ENCODE measurements at regions not wholly inside any gene's neighbourhood (a gene's known extent, or its start where the extent isn't known, plus 50 kb on each side); places are given as distances from the start of the nearest gene placed in this dataset.

DNA sequence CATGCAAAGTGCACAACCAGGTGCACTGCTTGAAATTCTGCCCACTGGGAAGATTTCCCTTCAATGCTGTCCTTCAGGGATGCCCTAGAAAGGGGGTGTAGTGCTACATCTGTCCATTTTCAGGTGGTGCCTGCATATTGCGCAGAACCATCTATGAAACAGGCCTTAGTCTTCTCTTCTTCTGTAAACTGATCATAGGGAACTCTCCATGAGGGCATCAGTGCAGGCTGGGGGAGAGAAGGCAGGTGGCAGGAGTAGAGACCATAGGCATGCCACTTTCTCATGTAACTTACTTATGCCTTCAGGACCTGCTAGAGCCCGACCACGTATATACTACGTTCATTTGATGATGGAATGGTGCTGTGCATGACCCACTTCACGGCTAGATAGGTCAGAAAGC is 912.1 kb downstream of the SLC4A3 start:
- Histone ChIP-seq H2BK20ac (ENCODE audit: low read depth, low read length, poor library complexity, severe bottlenecking) (no peak overlapping the region), H3K27ac (ENCODE audit: insufficient read length, low read depth, low read length) (no peak overlapping the region), H3K27me3 (ENCODE audit: insufficient read depth, low read length) (no peaks in the 10 kb centered on the region), H3K9me3 (ENCODE audit: control insufficient read depth, low read depth, low read length) (peaks cover 5% of the 10 kb centered on the region), H3K4me2 (ENCODE audit: insufficient read depth, insufficient read length, low read length) (no peak overlapping the region), H2BK120ac (ENCODE audit: low read depth, low read length, poor library complexity, severe bottlenecking) (no peak overlapping the region), H4K20me1 (ENCODE audit: control insufficient read depth, insufficient read depth, insufficient read length) (no peaks in the 10 kb centered on the region), H3K79me1 (ENCODE audit: insufficient read depth, low read depth, low read length, poor library complexity, severe bottlenecking) (no peaks in the 10 kb centered on the region), H3T11ph (ENCODE audit: low read length) (no peak overlapping the region), H3K23ac (ENCODE audit: insufficient read length, low read depth, low read length) (no peak overlapping the region), H3K79me2 (ENCODE audit: insufficient read depth, low read length) (no peaks in the 10 kb centered on the region; the same call in 1 of the 2 replicates), H4K8ac (replicated peaks; ENCODE audit: insufficient read length, low read depth, low read length) (no peak overlapping the region), H2BK5ac (ENCODE audit: insufficient read length, low read length) (no peak overlapping the region), H3K23me2 (ENCODE audit: insufficient read length, low read depth, low read length, poor library complexity, severe bottlenecking) (no peaks in the 10 kb centered on the region), H4K5ac (ENCODE audit: insufficient read length, low read depth, low read length) (no peak overlapping the region), H3K4me1 (ENCODE audit: insufficient read depth, low read length) (no peaks in the 10 kb centered on the region), H3K18ac (ENCODE audit: insufficient read length, low read depth, low read length) (no peak overlapping the region), H3K9ac (ENCODE audit: extremely low read depth, insufficient read length, low read length) (no peak overlapping the region), H2AK5ac (ENCODE audit: insufficient read length, low read length) (no peak overlapping the region), H2BK12ac (ENCODE audit: insufficient read length, low read depth, low read length) (no peak overlapping the region), H4K91ac (ENCODE audit: insufficient read length, low read depth, low read length) (no peak overlapping the region), H3K56ac (ENCODE audit: insufficient read length, low read depth, low read length) (no peak overlapping the region), H3K14ac (ENCODE audit: insufficient read depth, low read length) (no peak overlapping the region), H2BK15ac (ENCODE audit: low read depth, low read length) (no peak overlapping the region), H2AFZ (ENCODE audit: low read length) (no peak overlapping the region), H3K4ac (ENCODE audit: low read depth, low read length) (no peak overlapping the region)
- DNase-seq = no peak
- no CpG with 5 or more reads among the region's 5 CpGs for WGBS (ENCODE audit: extremely low coverage, insufficient read length, low lambda C conversion rate)
- Mint-ChIP-seq H3K27ac (no peak overlapping the region; a peak in 1 of 7 replicates), H3K9me3 (peaks cover 8 to 21% of the 10 kb centered on the region in 2 experiments; a peak in 4 of 5 replicates), H3K27me3 (ENCODE audit: low read depth) (no peaks in the 10 kb centered on the region), H3K4me3 (no peak overlapping the region), H3K4me1 (no peaks in the 10 kb centered on the region), H3K36me3 (ENCODE audit: insufficient read depth in 1 of 3, low read depth in 3 of 3) (peaks cover 8 to 20% (median 12%) of the 10 kb centered on the region in 3 experiments)
- TF ChIP-seq, protein P1, sequence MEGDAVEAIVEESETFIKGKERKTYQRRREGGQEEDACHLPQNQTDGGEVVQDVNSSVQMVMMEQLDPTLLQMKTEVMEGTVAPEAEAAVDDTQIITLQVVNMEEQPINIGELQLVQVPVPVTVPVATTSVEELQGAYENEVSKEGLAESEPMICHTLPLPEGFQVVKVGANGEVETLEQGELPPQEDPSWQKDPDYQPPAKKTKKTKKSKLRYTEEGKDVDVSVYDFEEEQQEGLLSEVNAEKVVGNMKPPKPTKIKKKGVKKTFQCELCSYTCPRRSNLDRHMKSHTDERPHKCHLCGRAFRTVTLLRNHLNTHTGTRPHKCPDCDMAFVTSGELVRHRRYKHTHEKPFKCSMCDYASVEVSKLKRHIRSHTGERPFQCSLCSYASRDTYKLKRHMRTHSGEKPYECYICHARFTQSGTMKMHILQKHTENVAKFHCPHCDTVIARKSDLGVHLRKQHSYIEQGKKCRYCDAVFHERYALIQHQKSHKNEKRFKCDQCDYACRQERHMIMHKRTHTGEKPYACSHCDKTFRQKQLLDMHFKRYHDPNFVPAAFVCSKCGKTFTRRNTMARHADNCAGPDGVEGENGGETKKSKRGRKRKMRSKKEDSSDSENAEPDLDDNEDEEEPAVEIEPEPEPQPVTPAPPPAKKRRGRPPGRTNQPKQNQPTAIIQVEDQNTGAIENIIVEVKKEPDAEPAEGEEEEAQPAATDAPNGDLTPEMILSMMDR (conservative IDR thresholded peaks at IDR 0.05) = no peak
